ENCODE measurements at regions not wholly inside any gene's neighbourhood (a gene's known extent, or its start where the extent isn't known, plus 50 kb on each side); places are given as distances from the start of the nearest gene placed in this dataset.

GRCh38 chr1:105516068-105516467 is 1540.4 kb upstream of the PRMT6 start:
- TF ChIP-seq POLR2AphosphoS5 (IDR thresholded peaks at IDR 0.05; ENCODE audit: low read depth, low read length) (no peak), REST (IDR thresholded peaks at IDR 0.05; ENCODE audit: insufficient read depth in 1 of 2, low read depth in 2 of 2, low read length in 2 of 2) (no peak), TAF1 (IDR thresholded peaks at IDR 0.05; ENCODE audit: borderline replicate concordance, insufficient read depth, low read length) (no peak), SIN3A (IDR thresholded peaks at IDR 0.05; ENCODE audit: borderline replicate concordance, insufficient read depth, low read length) (no peak), FOXP2 (optimal IDR thresholded peaks at IDR 0.05; ENCODE audit: borderline replicate concordance, extremely low read depth, extremely low read length, insufficient read depth) (no peak)
